OCI-LY1 (cell line): ENCODE measurements at regions not wholly inside any gene's neighbourhood (a gene's known extent, or its start where the extent isn't known, plus 50 kb on each side); places are given as distances from the start of the nearest gene placed in this dataset.

ENCODE experiments used
- H2AFZ ChIP-seq: fragments of 200-600 bp; sonication (generic), shearing (Covaris generic); 2 replicates; pipeline ENCODE4 v1.6.0; 2014; ENCODE audit warnings: antibody characterized with exemption, mild to moderate bottlenecking, low read length
- H3F3A ChIP-seq: fragments of 200-600 bp; sonication (generic), shearing (Covaris generic); 2 replicates; pipeline ENCODE4 v1.6.0; 2014; ENCODE audit warnings: mild to moderate bottlenecking, antibody characterized with exemption, low read length, moderate library complexity; ENCODE audit not compliant: insufficient read depth
- H3K27ac ChIP-seq: fragments of 200-600 bp; sonication (generic); 2 replicates; pipeline ENCODE4 v1.5.1; 2014; ENCODE audit warnings: low read length, mixed run types, mild to moderate bottlenecking, low read depth; ENCODE audit not compliant: poor library complexity, severe bottlenecking
- H3K27me3 ChIP-seq: fragments of 200-600 bp; sonication (generic); 2 replicates; pipeline ENCODE4 v1.6.0; 2014; ENCODE audit warnings: antibody characterized with exemption, mild to moderate bottlenecking, low read length, moderate library complexity; ENCODE audit not compliant: insufficient read depth
- H3K36me3 ChIP-seq: fragments of 200-600 bp; sonication (generic); 2 replicates; pipeline ENCODE4 v1.6.1; 2014; ENCODE audit warnings: mild to moderate bottlenecking, antibody characterized with exemption, low read length, moderate library complexity, mixed read lengths; ENCODE audit not compliant: insufficient read depth
- H3K4me1 ChIP-seq: fragments of 200-600 bp; sonication (generic); 2 replicates; pipeline ENCODE4 v1.5.1; 2014; ENCODE audit warnings: mild to moderate bottlenecking, low read length, moderate library complexity; ENCODE audit not compliant: insufficient read depth, severe bottlenecking
- H3K4me2 ChIP-seq: fragments of 200-600 bp; sonication (generic), shearing (Covaris generic); 2 replicates; pipeline ENCODE4 v1.6.1; 2014; ENCODE audit warnings: low read length
- H3K4me3 ChIP-seq: fragments of 200-600 bp; sonication (generic); 2 replicates; pipeline ENCODE4 v1.5.1; 2014; ENCODE audit warnings: low read length, low read depth, mild to moderate bottlenecking, mixed read lengths; ENCODE audit not compliant: poor library complexity, severe bottlenecking
- H3K79me2 ChIP-seq: fragments of 200-600 bp; shearing (Covaris generic); 2 replicates; pipeline ENCODE4 v1.6.1; 2016; ENCODE audit warnings: mixed run types, low read length, mixed read lengths; ENCODE audit not compliant: insufficient read depth
- H3K9ac ChIP-seq: fragments of 200-600 bp; sonication (generic), shearing (Covaris generic); 2 replicates; pipeline ENCODE4 v1.6.1; 2014; ENCODE audit warnings: mild to moderate bottlenecking, low read length, mixed read lengths
- H3K9me2 ChIP-seq: fragments of 200-600 bp; sonication (generic), shearing (Covaris generic); 2 replicates; pipeline ENCODE4 v1.6.1; 2014; ENCODE audit warnings: low read depth, mild to moderate bottlenecking, low read length, mixed read lengths
- H3K9me3 ChIP-seq: fragments of 200-600 bp; shearing (Covaris generic); 2 replicates; pipeline ENCODE4 v1.6.1; 2014; ENCODE audit warnings: low read length, mixed read lengths
- H4K20me1 ChIP-seq: fragments of 200-600 bp; sonication (generic), shearing (Covaris generic); 2 replicates; pipeline ENCODE4 v1.6.0; 2016; ENCODE audit warnings: mild to moderate bottlenecking, low read length; ENCODE audit not compliant: insufficient read depth
- EZH2 ChIP-seq: fragments of 200-600 bp; sonication (generic), shearing (Covaris generic); IDR thresholded peaks from 2 replicates; pipeline ENCODE4 v1.8.0; 2017; ENCODE audit warnings: borderline replicate concordance, mixed run types, mild to moderate bottlenecking, antibody characterized with exemption, low read length, moderate library complexity, mixed read lengths
- TF ChIP-seq, protein P1 (sequence below): fragments of 200-600 bp; sonication (generic), shearing (Covaris generic); IDR thresholded peaks from 2 replicates; pipeline ENCODE4 v1.5.1; 2017; ENCODE audit warnings: mild to moderate bottlenecking, antibody characterized with exemption, low read length, moderate library complexity, mixed read lengths

DNA sequence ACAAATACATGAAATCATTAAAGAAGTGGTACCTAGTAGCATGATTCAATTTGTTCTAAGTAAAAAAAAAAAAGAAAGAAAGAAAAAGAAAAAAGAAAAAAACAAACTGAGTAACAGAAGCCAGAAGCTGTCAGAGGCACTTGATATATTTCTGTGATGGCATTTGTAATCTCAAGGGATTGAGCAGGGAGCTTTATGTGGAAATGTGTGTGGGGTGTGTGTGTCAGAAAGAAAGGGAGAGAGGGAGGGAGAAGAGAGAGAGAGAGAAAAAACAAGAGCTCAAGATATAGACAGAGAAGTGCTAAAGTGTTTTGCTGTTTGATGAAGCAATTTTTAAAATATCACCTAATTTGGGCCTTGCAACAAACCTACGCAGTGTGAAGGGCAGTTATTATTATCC, 357.6 kb upstream of the PCDH15 start:
- Histone ChIP-seq H3K9me3 (no peaks in the 10 kb centered on the region), H3K27me3 (no peaks in the 10 kb centered on the region), H3K36me3 (no peaks in the 10 kb centered on the region), H2AFZ (no peak overlapping the region), H3K4me3 (no peak overlapping the region), H4K20me1 (no peaks in the 10 kb centered on the region), H3K4me2 (no peak overlapping the region), H3K4me1 (no peaks in the 10 kb centered on the region), H3K9ac (no peak overlapping the region), H3K79me2 (no peaks in the 10 kb centered on the region), H3F3A (no peaks in the 10 kb centered on the region), H3K9me2 (no peaks in the 10 kb centered on the region), H3K27ac (no peak overlapping the region)
- no peak for TF ChIP-seq EZH2
- TF ChIP-seq, protein P1, sequence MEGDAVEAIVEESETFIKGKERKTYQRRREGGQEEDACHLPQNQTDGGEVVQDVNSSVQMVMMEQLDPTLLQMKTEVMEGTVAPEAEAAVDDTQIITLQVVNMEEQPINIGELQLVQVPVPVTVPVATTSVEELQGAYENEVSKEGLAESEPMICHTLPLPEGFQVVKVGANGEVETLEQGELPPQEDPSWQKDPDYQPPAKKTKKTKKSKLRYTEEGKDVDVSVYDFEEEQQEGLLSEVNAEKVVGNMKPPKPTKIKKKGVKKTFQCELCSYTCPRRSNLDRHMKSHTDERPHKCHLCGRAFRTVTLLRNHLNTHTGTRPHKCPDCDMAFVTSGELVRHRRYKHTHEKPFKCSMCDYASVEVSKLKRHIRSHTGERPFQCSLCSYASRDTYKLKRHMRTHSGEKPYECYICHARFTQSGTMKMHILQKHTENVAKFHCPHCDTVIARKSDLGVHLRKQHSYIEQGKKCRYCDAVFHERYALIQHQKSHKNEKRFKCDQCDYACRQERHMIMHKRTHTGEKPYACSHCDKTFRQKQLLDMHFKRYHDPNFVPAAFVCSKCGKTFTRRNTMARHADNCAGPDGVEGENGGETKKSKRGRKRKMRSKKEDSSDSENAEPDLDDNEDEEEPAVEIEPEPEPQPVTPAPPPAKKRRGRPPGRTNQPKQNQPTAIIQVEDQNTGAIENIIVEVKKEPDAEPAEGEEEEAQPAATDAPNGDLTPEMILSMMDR, result no peak

DNA sequence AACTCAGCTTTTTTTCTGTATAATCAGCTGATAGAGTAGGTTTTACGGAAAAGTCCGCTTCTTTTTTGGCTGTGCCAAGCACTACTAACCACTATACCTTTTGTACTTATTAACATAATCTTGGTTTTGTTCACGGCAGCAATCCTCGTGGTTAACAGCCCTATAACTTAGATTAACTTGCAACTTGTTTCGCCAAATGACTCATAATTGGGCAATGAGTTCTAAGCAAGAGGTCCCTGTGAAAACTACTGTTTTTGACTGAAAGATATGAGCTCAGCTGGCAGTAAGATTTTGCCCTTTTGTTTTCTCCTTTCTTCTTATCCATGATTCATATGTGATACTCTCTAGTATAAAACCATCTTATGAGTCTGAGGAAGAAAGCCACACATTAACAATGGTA, 345.0 kb upstream of the PCDH15 start:
- Histone ChIP-seq H3K9ac (no peak overlapping the region), H3K79me2 (no peaks in the 10 kb centered on the region), H2AFZ (no peak overlapping the region)

GRCh38 chr10:55144001-55144400, 343.0 kb upstream of the PCDH15 start:
- no peak overlapping the region for H3K27ac ChIP-seq
- H3K9me2 ChIP-seq, result no peaks in the 10 kb centered on the region
- H3K9me3 ChIP-seq, result no peaks in the 10 kb centered on the region
- no peak overlapping the region for H3K4me2 ChIP-seq
- no peak overlapping the region for H3K4me3 ChIP-seq
- no peaks in the 10 kb centered on the region for H3F3A ChIP-seq
- no peak overlapping the region for H2AFZ ChIP-seq
- no peaks in the 10 kb centered on the region for H3K27me3 ChIP-seq
- H3K4me1 ChIP-seq, result no peaks in the 10 kb centered on the region
- H3K9ac ChIP-seq, result no peak overlapping the region
- TF ChIP-seq EZH2, result no peak
- TF ChIP-seq, protein P1, result no peak
- no peaks in the 10 kb centered on the region for H4K20me1 ChIP-seq
- H3K36me3 ChIP-seq, result no peaks in the 10 kb centered on the region
- H3K79me2 ChIP-seq, result no peaks in the 10 kb centered on the region

More for the DNA sequence above, 345.0 kb upstream of the PCDH15 start:
- Histone ChIP-seq H3K9me3 (no peaks in the 10 kb centered on the region), H4K20me1 (no peaks in the 10 kb centered on the region), H3K36me3 (no peaks in the 10 kb centered on the region), H3K9me2 (no peaks in the 10 kb centered on the region), H3K27ac (no peak overlapping the region), H3K4me3 (no peak overlapping the region), H3F3A (no peaks in the 10 kb centered on the region), H3K4me2 (no peak overlapping the region), H3K27me3 (no peaks in the 10 kb centered on the region), H3K4me1 (no peaks in the 10 kb centered on the region)
- no peak for TF ChIP-seq EZH2
- TF ChIP-seq, protein P1, result no peak
